Ovary (tissue), 7 donors: ENCODE measurements at regions not wholly inside any gene's neighbourhood (a gene's known extent, or its start where the extent isn't known, plus 50 kb on each side); places are given as distances from the start of the nearest gene placed in this dataset.

ENCODE experiments used
- DNase-seq, 5 donors: peaks; one replicate each; pipeline ENCODE4 v3.0.0-alpha.2; 2019 to 2020
- H3K27ac ChIP-seq, 2 donors: fragments of 200-600 bp; one replicate each; pipeline versions ENCODE4 v1.5.1 to v1.8.0; 2019 to 2022
- H3K27me3 ChIP-seq: fragments of 200-600 bp; one replicate; pipeline ENCODE4 v1.8.0; 2022
- H3K36me3 ChIP-seq: fragments of 200-600 bp; sonication (generic); one replicate; pipeline ENCODE4 v1.5.1; 2019
- H3K4me1 ChIP-seq: one replicate; pipeline ENCODE4 v1.8.1; 2013; ENCODE audit warnings: mild to moderate bottlenecking, moderate library complexity; ENCODE audit not compliant: insufficient read depth
- H3K4me3 ChIP-seq: fragments of 200-600 bp; sonication (generic); one replicate; pipeline ENCODE4 v1.5.1; 2017
- H3K9me3 ChIP-seq, 2 donors: fragments of 200-600 bp in 1 of 2; sonication (generic) in 1 of 2; one replicate each; pipeline versions ENCODE4 v1.5.1 to v1.8.1; 2013 to 2019; ENCODE audit warnings: mild to moderate bottlenecking in 1 of 2, moderate library complexity in 1 of 2
- EP300 ChIP-seq: sonication (generic); formaldehyde crosslinking; IDR thresholded peaks from one replicate; pipeline ENCODE4 v1.6.1; 2017; ENCODE audit warnings: antibody characterized with exemption
- POLR2A ChIP-seq: fragments of 450-650 bp; IDR thresholded peaks from one replicate; pipeline ENCODE4 v1.6.1; 2017; ENCODE audit warnings: antibody characterized with exemption, mild to moderate bottlenecking, moderate library complexity
- WGBS, 3 donors: extraction: QIAGEN DNeasy Blood & Tissue Kit in 1 of 3; methylation state at CpG; one replicate each; pipeline versions ENCODE4 v1.1.5 to v1.1.7; 2013 to 2017; 5-methylcytosine and 5-hydroxymethylcytosine counted together
- intact Hi-C, 4 donors: fragments of 100-400 bp; cut with DNase I; formaldehyde crosslinking; loops; one replicate each; pipeline versions ENCODE4 v1.11.0 to v1.15.1; 2022 to 2023
- TF ChIP-seq, protein P1 (sequence below), 3 donors: fragments of 450-650 bp in 2 of 3; fragments of 200-600 bp in 1 of 3; IDR thresholded peaks; one replicate each; pipeline versions ENCODE4 v1.5.1 to v1.8.0; 2016 to 2022; ENCODE audit warnings: antibody characterized with exemption in 3 of 3, mild to moderate bottlenecking in 1 of 3
- donor health status: DM: no; HTN: no; CAD: no; lungs with moderate emphysema.
- donor health status: DM: no; HTN: no; CAD: no.
- donor health status: Bipolar disorder and iron deficiency.
- donor health status: DM: no; HTN: no; CAD: no.
- donor health status: DM: yes; HTN: yes; CAD: no.

- 93 to 94% (median 94%) methylated on average over 28 of the region's 28 CpGs for WGBS, 3 donors
- no peak overlapping the region for H3K4me3 ChIP-seq
- peak in 1 of 5 donors; percentile 6 for DNase-seq
- H3K4me1 ChIP-seq = no peaks in the 10 kb centered on the region
- no peaks in the 10 kb centered on the region for H3K9me3 ChIP-seq
- intact Hi-C loops = no loop called here
- no peaks in the 10 kb centered on the region for H3K27me3 ChIP-seq
- no peak overlapping the region for H3K27ac ChIP-seq
- no peak for TF ChIP-seq POLR2A
- TF ChIP-seq, protein P1, sequence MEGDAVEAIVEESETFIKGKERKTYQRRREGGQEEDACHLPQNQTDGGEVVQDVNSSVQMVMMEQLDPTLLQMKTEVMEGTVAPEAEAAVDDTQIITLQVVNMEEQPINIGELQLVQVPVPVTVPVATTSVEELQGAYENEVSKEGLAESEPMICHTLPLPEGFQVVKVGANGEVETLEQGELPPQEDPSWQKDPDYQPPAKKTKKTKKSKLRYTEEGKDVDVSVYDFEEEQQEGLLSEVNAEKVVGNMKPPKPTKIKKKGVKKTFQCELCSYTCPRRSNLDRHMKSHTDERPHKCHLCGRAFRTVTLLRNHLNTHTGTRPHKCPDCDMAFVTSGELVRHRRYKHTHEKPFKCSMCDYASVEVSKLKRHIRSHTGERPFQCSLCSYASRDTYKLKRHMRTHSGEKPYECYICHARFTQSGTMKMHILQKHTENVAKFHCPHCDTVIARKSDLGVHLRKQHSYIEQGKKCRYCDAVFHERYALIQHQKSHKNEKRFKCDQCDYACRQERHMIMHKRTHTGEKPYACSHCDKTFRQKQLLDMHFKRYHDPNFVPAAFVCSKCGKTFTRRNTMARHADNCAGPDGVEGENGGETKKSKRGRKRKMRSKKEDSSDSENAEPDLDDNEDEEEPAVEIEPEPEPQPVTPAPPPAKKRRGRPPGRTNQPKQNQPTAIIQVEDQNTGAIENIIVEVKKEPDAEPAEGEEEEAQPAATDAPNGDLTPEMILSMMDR (IDR thresholded peaks at IDR 0.05) = no peak
- H3K36me3 ChIP-seq = no peaks in the 10 kb centered on the region
Observed at GRCh38 chr21:19244502-19245187, 841.1 kb upstream of the TMPRSS15 start.

DNA sequence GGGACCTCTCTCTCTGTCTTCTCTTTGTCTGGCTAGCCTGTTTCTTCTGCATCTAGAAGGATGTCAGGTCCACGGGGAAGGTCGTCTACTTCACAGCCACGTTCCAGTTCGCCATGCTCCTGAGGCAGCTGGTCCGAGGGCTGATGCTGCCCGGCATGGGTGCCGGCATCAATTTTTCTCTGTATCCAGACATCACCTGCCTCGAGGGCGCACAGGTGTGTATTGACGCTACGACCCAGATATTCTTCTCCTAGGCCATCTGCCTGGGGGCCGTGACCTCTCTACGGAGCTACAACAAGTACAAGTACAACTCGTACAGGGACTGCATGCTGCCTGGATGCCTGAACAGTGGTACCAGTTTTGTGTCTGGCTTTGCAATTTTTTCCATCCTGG, 841.6 kb upstream of the TMPRSS15 start:
- Histone ChIP-seq H3K27ac (no peak overlapping the region), H3K27me3 (no peaks in the 10 kb centered on the region), H3K4me3 (no peak overlapping the region), H3K4me1 (no peaks in the 10 kb centered on the region), H3K36me3 (no peaks in the 10 kb centered on the region), H3K9me3 (no peaks in the 10 kb centered on the region)
- DNase-seq = no peak
- TF ChIP-seq EP300 (no peak), POLR2A (no peak)
- TF ChIP-seq, protein P1 (IDR thresholded peaks at IDR 0.05) = no peak
- intact Hi-C loops = no loop called here
- WGBS, 3 donors = 93 to 95% (median 94%) methylated on average over 14 of the region's 14 CpGs

DNA sequence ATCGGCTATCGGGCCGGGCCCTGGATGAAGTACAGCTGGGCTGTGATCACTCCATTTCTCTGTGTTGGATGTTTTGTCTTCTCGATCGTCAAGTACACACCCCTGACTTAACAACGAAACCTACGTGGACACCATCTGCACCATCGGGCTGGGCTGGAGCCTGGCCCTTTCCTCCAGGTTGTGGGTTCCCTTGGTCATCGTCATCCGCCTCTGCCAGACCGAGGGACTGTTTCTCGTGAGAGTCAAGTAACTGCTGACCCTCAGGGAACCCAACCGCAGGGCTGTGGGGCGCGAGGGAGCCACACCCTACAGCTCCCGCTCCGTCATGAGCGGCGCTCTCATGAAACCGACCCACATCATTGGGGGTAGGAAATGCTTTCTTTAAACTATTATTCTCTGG, 842.4 kb upstream of the TMPRSS15 start:
- Histone ChIP-seq H3K27ac (no peak overlapping the region), H3K4me1 (no peaks in the 10 kb centered on the region), H3K4me3 (no peak overlapping the region), H3K9me3 (no peaks in the 10 kb centered on the region), H3K27me3 (no peaks in the 10 kb centered on the region), H3K36me3 (no peaks in the 10 kb centered on the region)
- intact Hi-C loops = no loop called here
- WGBS, 3 donors = 93 to 95% (median 94%) methylated on average over 20 of the region's 20 CpGs
- TF ChIP-seq POLR2A (no peak), EP300 (no peak)
- TF ChIP-seq, protein P1 (IDR thresholded peaks at IDR 0.05) = no peak
- peak in 1 of 5 donors; percentile 6 for DNase-seq

DNA sequence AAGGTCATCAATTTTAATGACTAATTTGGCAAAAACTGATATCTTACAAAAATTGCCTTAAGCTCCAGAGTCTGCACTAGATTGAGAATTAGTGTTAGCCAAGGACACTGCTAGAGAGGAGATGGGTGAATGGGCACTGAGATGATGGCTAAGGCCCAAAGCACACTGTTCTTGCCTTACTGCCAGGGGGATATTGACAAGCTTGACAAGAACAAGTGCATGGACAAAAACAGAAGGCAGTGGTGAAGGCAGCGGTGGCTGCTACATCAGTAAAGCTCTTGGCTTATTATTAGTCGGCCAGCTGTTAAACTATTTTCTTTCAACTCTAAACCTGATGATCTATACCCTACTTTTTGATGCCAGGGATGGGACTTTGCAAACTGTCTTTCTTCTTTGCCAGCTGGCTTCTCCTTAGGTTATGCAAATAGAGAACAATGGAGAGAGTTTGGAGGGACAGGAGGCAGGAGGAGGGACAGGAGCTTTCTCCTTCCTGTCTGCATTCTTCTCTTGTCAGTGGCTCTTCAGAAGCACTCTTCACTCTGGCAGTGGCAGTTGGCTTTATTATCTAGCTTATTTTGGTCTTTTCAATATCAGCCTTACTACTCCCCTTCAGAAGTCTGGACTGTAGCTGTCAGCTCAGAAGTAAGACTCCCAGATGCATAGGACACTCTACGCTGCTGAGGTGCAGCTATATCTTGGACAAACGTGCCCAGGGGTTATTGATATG, 853.5 kb upstream of the TMPRSS15 start:
- 60 to 71% (median 64%) methylated on average over 4 of the region's 4 CpGs for WGBS, 3 donors
- Histone ChIP-seq H3K36me3 (no peaks in the 10 kb centered on the region), H3K27ac (no peak overlapping the region), H3K9me3 (no peaks in the 10 kb centered on the region), H3K27me3 (no peaks in the 10 kb centered on the region), H3K4me1 (no peaks in the 10 kb centered on the region), H3K4me3 (no peak overlapping the region)
- no peak for DNase-seq
- intact Hi-C loops = no loop called here
- TF ChIP-seq, protein P1 (IDR thresholded peaks at IDR 0.05) = no peak
- TF ChIP-seq POLR2A (no peak), EP300 (no peak)
